ENCODE measurements at regions not wholly inside any gene's neighbourhood (a gene's known extent, or its start where the extent isn't known, plus 50 kb on each side); places are given as distances from the start of the nearest gene placed in this dataset.

DNA sequence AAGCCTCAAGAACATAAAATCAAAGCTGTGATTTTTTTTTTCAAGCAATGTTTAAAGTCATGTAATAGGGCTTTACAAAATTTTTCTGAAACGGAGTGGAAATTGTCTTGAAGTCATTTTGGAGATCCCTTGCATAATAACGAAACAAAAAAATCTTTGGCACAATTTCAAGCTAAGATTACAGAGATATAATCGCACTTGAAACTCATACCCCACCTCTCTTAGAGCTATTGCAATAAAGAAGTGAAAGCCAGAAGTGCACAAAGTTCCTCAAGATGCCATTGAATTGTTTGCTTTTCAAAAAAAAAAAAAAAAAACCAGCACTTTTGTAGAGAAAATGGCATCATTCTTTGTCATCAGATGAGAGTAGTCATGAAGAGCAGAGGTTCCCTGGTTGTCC is 152.3 kb downstream of the PAX3 start:
- WGBS, 2 donors = 51 to 59% methylated on average over 3 of the region's 3 CpGs
- intact Hi-C loops (cut with DNase I) = no loop called here
- DNase-seq = no peak
- Histone ChIP-seq H3K9me3 (ENCODE audit: control insufficient read depth, low read length) (no peaks in the 10 kb centered on the region), H3K36me3 (ENCODE audit: control insufficient read depth in 1 of 2, insufficient read depth in 2 of 2, low read length in 1 of 2) (no peaks in the 10 kb centered on the region), H3K27me3 (ENCODE audit: control insufficient read depth in 1 of 2, insufficient read depth in 2 of 2, low read length in 1 of 2) (no peaks in the 10 kb centered on the region), H3K27ac (ENCODE audit: low read depth in 1 of 2, low read length in 2 of 2) (no peak overlapping the region), H3K4me1 (ENCODE audit: control insufficient read depth in 1 of 2, insufficient read depth in 2 of 2, low read length in 2 of 2) (no peaks in the 10 kb centered on the region), H3K4me3 (ENCODE audit: low read length in 2 of 2) (no peak overlapping the region)
- ATAC-seq (ENCODE audit: low FRiP score) = no peak

DNA sequence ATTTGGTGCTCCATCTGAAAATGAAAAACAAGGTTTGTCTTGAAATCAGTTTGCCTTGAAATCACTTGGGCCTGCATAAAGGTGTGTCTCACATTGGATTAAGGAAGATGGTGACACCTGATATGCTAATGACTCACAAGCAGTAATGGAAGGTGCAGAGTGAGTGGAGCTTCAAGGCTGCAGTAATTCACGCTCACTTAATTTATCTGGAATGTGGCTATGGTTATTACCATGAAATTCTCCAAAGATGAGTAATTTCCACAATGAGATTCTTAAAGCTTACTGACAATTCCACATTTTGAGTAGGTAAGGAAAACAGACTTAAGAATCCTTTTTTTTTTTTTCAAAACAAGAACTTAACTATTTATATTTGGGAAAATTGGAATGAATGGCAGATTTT is 156.8 kb downstream of the PAX3 start:
- Histone ChIP-seq H3K9me3 (ENCODE audit: control insufficient read depth, low read length) (no peaks in the 10 kb centered on the region), H3K4me1 (ENCODE audit: control insufficient read depth in 1 of 2, insufficient read depth in 2 of 2, low read length in 2 of 2) (no peaks in the 10 kb centered on the region), H3K27ac (ENCODE audit: low read depth in 1 of 2, low read length in 2 of 2) (no peak overlapping the region), H3K36me3 (ENCODE audit: control insufficient read depth in 1 of 2, insufficient read depth in 2 of 2, low read length in 1 of 2) (no peaks in the 10 kb centered on the region), H3K27me3 (ENCODE audit: control insufficient read depth in 1 of 2, insufficient read depth in 2 of 2, low read length in 1 of 2) (no peaks in the 10 kb centered on the region), H3K4me3 (ENCODE audit: low read length in 2 of 2) (no peak overlapping the region)
- no peak for DNase-seq
- intact Hi-C loops (cut with DNase I) = no loop called here
- no peak for ATAC-seq (ENCODE audit: low FRiP score)
- WGBS, 2 donors = 78 to 82% methylated on average over 1 of the region's 1 CpG

DNA sequence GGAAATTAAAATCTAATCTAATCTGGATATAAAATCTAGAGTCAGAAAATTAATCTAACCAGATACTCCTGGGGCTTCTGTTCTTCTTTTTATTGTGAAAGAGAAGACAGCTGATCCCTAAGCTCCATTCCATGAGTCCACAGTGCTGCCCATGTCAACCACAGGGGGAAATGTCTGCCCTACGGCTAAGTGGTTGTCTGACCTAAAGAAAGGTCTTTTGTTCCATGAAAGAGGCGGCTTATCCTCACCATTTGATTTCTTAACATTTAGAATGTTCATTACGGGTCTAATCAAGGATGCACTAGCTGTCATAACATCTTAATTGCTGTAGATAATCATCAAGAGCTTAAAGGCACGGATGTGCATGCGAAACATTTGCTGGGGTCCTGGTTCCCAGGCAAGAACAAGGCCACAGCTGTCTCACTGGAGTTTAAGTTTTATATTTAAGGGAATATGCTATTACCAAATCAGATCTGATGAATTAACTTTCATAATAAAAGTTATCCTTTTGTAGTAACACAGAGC is 162.6 kb downstream of the PAX3 start:
- no peak for DNase-seq
- Histone ChIP-seq H3K27me3 (ENCODE audit: control insufficient read depth in 1 of 2, insufficient read depth in 2 of 2, low read length in 1 of 2) (peaks cover 0 to 6% of the 10 kb centered on the region in 2 donors), H3K9me3 (ENCODE audit: control insufficient read depth, low read length) (peaks cover 2% of the 10 kb centered on the region), H3K4me1 (ENCODE audit: control insufficient read depth in 1 of 2, insufficient read depth in 2 of 2, low read length in 2 of 2) (no peaks in the 10 kb centered on the region), H3K4me3 (ENCODE audit: low read length in 2 of 2) (no peak overlapping the region), H3K27ac (ENCODE audit: low read depth in 1 of 2, low read length in 2 of 2) (no peak overlapping the region), H3K36me3 (ENCODE audit: control insufficient read depth in 1 of 2, insufficient read depth in 2 of 2, low read length in 1 of 2) (no peaks in the 10 kb centered on the region)
- intact Hi-C loops (cut with DNase I) = no loop called here
- ATAC-seq (ENCODE audit: low FRiP score) = no peak
- 78 to 82% methylated on average over 5 of the region's 5 CpGs for WGBS, 2 donors

DNA sequence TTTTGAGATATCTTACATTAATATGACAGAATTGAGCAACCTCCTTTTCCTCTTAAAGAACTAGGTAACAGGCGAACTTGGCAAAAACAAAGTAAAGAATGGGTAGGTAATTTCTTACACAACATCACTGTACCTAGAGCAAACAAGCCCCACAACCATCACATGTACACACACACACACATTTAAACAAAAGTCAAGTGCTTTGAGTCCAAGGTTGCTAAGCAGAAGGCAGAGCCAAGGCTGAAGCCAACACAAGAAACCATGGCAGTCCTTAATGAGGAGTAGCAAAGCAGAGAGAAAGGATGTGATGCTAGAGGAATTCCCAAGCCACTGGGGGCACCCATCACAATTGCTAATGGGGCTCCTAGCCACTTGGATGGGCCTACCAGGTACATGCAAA is 164.1 kb downstream of the PAX3 start:
- Histone ChIP-seq H3K4me1 (ENCODE audit: control insufficient read depth in 1 of 2, insufficient read depth in 2 of 2, low read length in 2 of 2) (no peaks in the 10 kb centered on the region), H3K27ac (ENCODE audit: low read depth in 1 of 2, low read length in 2 of 2) (no peak overlapping the region), H3K9me3 (ENCODE audit: control insufficient read depth, low read length) (peaks cover 2% of the 10 kb centered on the region), H3K36me3 (ENCODE audit: control insufficient read depth in 1 of 2, insufficient read depth in 2 of 2, low read length in 1 of 2) (no peaks in the 10 kb centered on the region), H3K27me3 (ENCODE audit: control insufficient read depth in 1 of 2, insufficient read depth in 2 of 2, low read length in 1 of 2) (peaks cover 0 to 6% of the 10 kb centered on the region in 2 donors), H3K4me3 (ENCODE audit: low read length in 2 of 2) (no peak overlapping the region)
- ATAC-seq (ENCODE audit: low FRiP score) (no peak), DNase-seq (no peak)
- intact Hi-C loops (cut with DNase I) = no loop called here
- 83 to 87% methylated on average over 1 of the region's 1 CpG for WGBS, 2 donors

DNA sequence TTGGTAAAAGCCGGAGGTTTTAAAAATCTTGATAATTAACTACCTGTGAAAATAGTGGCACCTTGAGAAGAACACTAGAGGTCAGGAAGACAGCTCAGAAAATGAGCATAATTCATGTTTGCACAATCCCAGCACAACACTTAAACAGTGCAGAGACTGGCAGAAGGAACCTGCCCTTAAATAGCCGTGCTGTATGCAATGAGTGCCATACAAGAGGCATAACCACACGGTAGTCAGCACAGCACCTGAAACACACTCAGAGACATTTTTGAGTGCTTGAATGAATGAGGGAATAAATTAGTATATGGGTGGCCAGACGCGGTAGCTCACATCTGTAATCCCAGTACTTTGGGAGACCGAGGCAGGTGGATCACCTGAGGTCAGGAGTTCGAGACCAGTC is 164.9 kb downstream of the PAX3 start:
- H3K27me3 ChIP-seq (ENCODE audit: control insufficient read depth in 1 of 2, insufficient read depth in 2 of 2, low read length in 1 of 2) = peaks cover 0 to 6% of the 10 kb centered on the region in 2 donors
- H3K36me3 ChIP-seq (ENCODE audit: control insufficient read depth in 1 of 2, insufficient read depth in 2 of 2, low read length in 1 of 2) = no peaks in the 10 kb centered on the region
- ATAC-seq (ENCODE audit: low FRiP score) (no peak), DNase-seq (no peak)
- H3K9me3 ChIP-seq (ENCODE audit: control insufficient read depth, low read length) = peaks cover 2% of the 10 kb centered on the region
- no peak overlapping the region for H3K4me3 ChIP-seq (ENCODE audit: low read length in 2 of 2)
- WGBS, 2 donors = 87 to 91% methylated on average over 7 of the region's 7 CpGs
- no peaks in the 10 kb centered on the region for H3K4me1 ChIP-seq (ENCODE audit: control insufficient read depth in 1 of 2, insufficient read depth in 2 of 2, low read length in 2 of 2)
- no peak overlapping the region for H3K27ac ChIP-seq (ENCODE audit: low read depth in 1 of 2, low read length in 2 of 2)
- intact Hi-C loops (cut with DNase I) = no loop called here

DNA sequence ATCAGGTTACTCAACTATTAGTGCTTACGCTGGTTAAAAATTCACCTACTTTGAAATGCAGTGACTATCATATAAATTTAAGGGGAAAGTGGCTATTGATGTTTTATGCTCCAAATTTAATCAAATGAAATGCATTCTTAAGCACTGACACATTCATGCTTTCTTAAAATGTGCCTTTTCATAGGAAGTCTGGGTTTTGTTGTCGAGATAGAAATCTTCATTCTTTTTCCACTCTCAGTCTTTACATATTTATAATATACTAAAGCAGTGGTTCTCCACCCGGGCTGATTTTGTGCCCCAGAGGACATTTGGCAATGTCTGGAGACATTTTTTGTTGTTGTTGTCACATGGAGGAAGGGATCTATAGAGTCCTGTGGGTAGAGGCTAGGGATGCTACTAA is 167.9 kb downstream of the PAX3 start:
- H3K36me3 ChIP-seq (ENCODE audit: control insufficient read depth in 1 of 2, insufficient read depth in 2 of 2, low read length in 1 of 2) = no peaks in the 10 kb centered on the region
- H3K27ac ChIP-seq (ENCODE audit: low read depth in 1 of 2, low read length in 2 of 2) = no peak overlapping the region
- WGBS, 2 donors = 23 to 31% methylated on average over 3 of the region's 3 CpGs
- intact Hi-C loops (cut with DNase I) = no loop called here
- DNase-seq (no peak), ATAC-seq (ENCODE audit: low FRiP score) (no peak)
- peaks cover 2% of the 10 kb centered on the region for H3K9me3 ChIP-seq (ENCODE audit: control insufficient read depth, low read length)
- no peaks in the 10 kb centered on the region for H3K4me1 ChIP-seq (ENCODE audit: control insufficient read depth in 1 of 2, insufficient read depth in 2 of 2, low read length in 2 of 2)
- peaks cover 0 to 6% of the 10 kb centered on the region in 2 donors for H3K27me3 ChIP-seq (ENCODE audit: control insufficient read depth in 1 of 2, insufficient read depth in 2 of 2, low read length in 1 of 2)
- H3K4me3 ChIP-seq (ENCODE audit: low read length in 2 of 2) = no peak overlapping the region

DNA sequence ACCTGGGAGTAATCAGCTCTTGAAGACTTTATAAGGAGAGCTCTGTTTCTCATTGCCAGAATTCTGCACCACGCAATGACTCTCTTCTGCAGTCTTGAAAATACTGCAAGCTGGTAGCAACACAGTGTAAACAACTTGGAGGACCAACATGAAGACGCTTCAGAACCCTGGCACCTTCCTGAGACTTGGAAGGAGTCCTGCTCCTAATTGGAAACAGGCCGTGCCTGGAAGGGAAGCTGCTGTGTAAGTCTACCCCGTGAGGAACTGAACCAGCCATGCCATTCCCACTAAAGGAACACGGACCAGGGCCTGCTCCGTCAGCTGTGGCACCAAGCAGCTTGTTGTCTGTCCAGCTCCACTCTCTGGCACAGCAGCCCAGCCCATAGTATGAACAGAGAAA is 171.1 kb downstream of the PAX3 start:
- no peak for ATAC-seq (ENCODE audit: low FRiP score)
- no peaks in the 10 kb centered on the region for H3K36me3 ChIP-seq (ENCODE audit: control insufficient read depth in 1 of 2, insufficient read depth in 2 of 2, low read length in 1 of 2)
- H3K4me1 ChIP-seq (ENCODE audit: control insufficient read depth in 1 of 2, insufficient read depth in 2 of 2, low read length in 2 of 2) = no peaks in the 10 kb centered on the region
- no peaks in the 10 kb centered on the region for H3K27me3 ChIP-seq (ENCODE audit: control insufficient read depth in 1 of 2, insufficient read depth in 2 of 2, low read length in 1 of 2)
- 70 to 71% methylated on average over 6 of the region's 6 CpGs for WGBS, 2 donors
- no peaks in the 10 kb centered on the region for H3K9me3 ChIP-seq (ENCODE audit: control insufficient read depth, low read length)
- DNase-seq = no peak
- H3K27ac ChIP-seq (ENCODE audit: low read depth in 1 of 2, low read length in 2 of 2) = no peak overlapping the region
- intact Hi-C loops (cut with DNase I) = no loop called here
- no peak overlapping the region for H3K4me3 ChIP-seq (ENCODE audit: low read length in 2 of 2)

DNA sequence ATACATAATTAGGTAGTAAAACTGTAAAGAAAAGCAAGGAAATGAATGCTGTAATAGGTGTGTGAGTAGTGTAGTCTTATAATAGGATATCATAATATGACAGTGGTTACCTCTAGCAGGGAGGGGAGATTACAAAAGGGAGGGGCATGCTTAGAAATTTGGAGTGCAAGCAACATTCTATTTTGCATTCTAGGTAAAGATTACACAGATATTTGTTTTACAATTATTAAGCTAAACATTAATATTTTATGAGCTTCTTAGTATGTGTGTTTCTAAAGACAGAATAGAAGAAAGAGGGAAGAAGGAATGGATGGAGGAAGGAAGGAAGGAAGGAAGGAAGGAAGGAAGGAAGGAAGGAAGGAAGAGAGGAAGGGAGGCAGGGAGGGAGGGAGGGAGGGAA is 177.9 kb downstream of the PAX3 start:
- Histone ChIP-seq H3K4me3 (ENCODE audit: low read length in 2 of 2) (no peak overlapping the region), H3K9me3 (ENCODE audit: control insufficient read depth, low read length) (no peaks in the 10 kb centered on the region), H3K4me1 (ENCODE audit: control insufficient read depth in 1 of 2, insufficient read depth in 2 of 2, low read length in 2 of 2) (no peaks in the 10 kb centered on the region), H3K27me3 (ENCODE audit: control insufficient read depth in 1 of 2, insufficient read depth in 2 of 2, low read length in 1 of 2) (no peaks in the 10 kb centered on the region), H3K27ac (ENCODE audit: low read depth in 1 of 2, low read length in 2 of 2) (no peak overlapping the region), H3K36me3 (ENCODE audit: control insufficient read depth in 1 of 2, insufficient read depth in 2 of 2, low read length in 1 of 2) (no peaks in the 10 kb centered on the region)
- DNase-seq = no peak
- ATAC-seq (ENCODE audit: low FRiP score) = no peak
- intact Hi-C loops (cut with DNase I) = no loop called here

DNA sequence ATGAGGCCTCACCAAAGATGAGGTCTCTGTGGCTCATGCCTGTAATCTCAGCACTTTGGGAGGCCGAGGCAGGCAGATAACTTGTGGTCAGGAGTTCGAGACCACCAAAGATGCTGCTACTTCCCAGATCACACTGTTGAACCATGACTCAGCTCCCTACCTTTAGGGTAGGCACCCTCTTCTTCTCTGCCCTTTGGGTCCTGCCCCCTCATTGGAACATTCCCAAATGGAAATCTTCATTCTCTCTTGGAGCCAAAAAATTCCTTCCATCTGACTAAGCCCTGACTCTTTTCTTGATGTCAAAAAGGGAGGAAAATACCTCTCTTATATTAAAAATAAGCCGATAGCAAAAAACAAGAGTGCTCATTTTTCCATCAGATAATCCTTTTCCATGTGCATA is 183.5 kb downstream of the PAX3 start:
- Histone ChIP-seq H3K4me3 (ENCODE audit: low read length in 2 of 2) (no peak overlapping the region), H3K36me3 (ENCODE audit: control insufficient read depth in 1 of 2, insufficient read depth in 2 of 2, low read length in 1 of 2) (no peaks in the 10 kb centered on the region), H3K9me3 (ENCODE audit: control insufficient read depth, low read length) (no peaks in the 10 kb centered on the region), H3K27ac (ENCODE audit: low read depth in 1 of 2, low read length in 2 of 2) (no peak overlapping the region), H3K27me3 (ENCODE audit: control insufficient read depth in 1 of 2, insufficient read depth in 2 of 2, low read length in 1 of 2) (peaks cover 0 to 3% of the 10 kb centered on the region in 2 donors), H3K4me1 (ENCODE audit: control insufficient read depth in 1 of 2, insufficient read depth in 2 of 2, low read length in 2 of 2) (no peaks in the 10 kb centered on the region)
- 87 to 90% methylated on average over 3 of the region's 3 CpGs for WGBS, 2 donors
- no peak for DNase-seq
- intact Hi-C loops (cut with DNase I) = no loop called here
- no peak for ATAC-seq (ENCODE audit: low FRiP score)
